RPMI8226 (cell line): ENCODE measurements at regions not wholly inside any gene's neighbourhood (a gene's known extent, or its start where the extent isn't known, plus 50 kb on each side); places are given as distances from the start of the nearest gene placed in this dataset.
A peak's percentile ranks its signal among the peaks of the same experiment; 100 is the strongest.
"Not testable (repeated sequence)": the region's sequence is repeated elsewhere in the genome, so short reads cannot be mapped to it uniquely, and the experiment has no call there.

Experiments
- DNase-seq: peaks from one replicate; pipeline ENCODE4 v3.0.0-alpha.2; 2015

DNA sequence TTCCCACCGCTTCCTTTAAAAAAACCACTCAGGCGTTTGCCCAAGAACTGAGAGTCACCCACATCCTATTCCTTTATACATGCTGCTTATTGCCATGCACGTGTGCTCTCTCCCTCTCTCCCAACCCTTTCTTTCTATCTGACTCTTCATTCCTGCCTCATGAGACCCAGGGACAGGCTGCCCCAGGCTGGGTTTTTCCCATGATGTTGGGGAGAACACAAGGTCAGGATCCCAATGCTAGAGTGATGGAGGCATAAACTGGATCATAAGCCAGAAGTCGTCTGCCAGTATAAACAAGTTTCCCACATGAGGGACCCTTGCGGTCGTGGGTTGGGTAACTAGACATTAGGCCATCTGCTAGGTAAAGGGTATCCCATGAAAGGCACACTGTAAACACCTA is 64.9 kb downstream of the CD2 start:
- DNase-seq = no peak

DNA sequence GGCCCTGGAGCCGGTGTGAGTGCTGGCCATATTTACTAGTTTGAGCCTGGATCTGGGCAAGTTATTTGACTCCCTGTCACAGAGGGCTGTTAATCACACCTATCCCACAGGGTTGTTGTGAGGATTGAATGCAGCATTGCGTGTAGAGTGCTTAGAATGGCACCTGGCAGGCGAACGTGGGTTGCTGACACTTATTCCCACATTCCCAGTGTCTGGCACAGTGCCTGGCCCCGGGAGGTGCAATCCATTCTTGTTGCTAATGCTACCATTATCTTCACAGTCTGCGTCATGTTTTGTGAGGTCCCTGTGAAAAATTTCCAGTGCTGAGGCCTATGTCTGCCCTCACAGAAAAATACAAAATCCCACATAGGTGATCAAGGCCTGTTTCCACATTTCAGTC is 66.1 kb downstream of the CD2 start:
- DNase-seq = no peak

DNA sequence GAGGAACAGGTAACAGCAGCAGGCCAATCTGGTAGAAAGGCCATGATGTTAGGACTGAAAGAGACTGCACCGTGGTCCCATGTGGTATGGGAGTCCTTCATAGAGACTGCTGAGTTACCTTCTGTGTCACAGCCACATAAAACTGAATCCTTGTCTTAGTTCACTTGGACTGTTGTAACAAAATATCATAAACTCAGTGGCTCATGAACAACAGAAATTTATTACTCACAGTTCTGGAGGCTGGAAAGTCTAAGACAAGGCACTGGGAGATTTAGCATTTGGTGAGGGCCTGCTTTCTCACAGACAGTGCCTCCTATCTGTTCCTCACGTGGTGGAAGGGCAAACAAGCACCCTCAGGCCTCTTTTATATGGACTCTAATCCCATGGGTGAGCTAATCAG is 67.5 kb downstream of the CD2 start:
- no peak for DNase-seq

DNA sequence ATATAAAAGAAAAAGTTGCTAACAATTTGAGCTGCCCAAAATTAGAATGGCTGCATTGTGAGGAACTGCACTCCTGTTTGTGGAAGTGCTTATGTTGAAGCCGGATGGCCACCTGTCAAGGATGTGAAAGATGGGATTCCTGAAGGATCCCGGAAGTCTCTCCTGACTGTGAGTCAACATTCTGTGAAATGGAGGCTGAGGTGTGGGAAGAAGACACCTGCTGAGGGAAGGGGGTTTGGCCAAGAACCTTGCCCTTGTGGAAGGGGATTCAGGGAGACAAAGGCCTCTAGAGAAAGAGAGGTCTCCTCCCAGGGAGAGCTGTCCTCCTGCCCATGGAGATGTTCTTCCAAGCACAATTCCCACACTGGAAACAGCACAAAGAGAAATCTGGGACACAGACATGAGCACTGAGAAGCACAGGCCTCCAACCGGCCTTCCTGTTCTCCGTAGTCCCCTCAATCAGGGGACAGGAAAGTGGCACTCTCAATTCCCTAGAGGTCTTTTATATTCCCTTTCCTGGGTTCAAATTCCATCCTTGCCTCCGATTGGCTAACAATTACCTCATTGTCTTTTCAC is 70.5 kb downstream of the CD2 start:
- DNase-seq = no peak

DNA sequence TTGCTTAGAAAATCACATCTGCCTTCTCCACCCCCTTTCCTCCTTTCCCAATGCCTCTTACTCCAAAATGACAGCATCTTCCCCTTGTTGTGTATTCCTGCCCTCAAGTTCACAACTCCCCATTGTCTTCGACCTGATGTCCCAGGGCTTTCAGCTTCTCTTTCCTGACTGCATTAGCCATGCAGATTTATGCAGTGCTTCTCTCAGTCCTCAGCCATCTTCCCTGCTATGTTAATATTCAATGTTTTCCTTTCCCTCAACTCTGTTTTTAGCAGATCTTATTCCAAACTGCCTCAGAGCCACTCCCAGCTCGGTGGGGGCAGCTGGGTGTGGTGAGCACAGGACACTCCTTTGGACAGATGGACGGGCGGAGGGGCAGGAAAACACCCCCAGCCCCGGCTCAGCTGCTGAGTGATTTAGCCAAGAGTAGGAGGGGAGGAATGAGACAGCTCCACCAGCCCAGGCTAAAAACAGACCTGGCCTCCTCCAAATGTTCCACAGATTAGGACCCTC is 71.0 kb downstream of the CD2 start:
- DNase-seq = no peak

DNA sequence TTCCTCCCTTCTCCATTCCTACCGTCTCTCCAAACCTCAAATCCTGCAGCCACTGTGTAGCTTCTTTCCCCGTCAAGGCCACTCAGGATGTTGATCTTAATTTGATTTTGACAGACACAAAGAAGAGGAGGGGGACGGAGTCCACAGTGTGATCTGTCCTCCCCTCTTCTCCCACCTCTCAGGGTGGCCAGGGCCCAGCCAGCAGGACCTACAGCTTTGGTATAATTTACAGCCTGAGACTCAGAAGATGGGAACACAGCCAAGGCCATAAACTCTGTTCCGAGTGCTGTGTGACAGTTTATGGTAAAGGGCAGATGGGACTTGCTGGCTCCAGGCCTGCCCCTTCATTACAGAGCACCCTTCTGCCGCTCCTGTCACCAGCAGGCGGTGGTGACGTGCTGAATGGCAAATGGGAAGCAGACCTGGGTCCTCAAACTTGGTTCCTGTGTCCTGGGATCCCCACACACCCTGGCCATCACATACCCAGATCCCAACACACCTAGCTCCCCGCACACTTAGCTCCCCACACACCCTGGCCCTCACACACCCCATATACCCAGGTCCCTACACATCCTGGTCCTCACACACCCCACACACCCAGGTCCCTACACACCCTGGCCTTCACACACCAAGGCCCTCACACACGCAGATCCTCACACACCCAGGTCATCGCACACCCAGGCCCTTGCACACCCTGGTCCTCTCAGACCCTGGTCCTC is 71.6 kb downstream of the CD2 start:
- DNase-seq = no peak

DNA sequence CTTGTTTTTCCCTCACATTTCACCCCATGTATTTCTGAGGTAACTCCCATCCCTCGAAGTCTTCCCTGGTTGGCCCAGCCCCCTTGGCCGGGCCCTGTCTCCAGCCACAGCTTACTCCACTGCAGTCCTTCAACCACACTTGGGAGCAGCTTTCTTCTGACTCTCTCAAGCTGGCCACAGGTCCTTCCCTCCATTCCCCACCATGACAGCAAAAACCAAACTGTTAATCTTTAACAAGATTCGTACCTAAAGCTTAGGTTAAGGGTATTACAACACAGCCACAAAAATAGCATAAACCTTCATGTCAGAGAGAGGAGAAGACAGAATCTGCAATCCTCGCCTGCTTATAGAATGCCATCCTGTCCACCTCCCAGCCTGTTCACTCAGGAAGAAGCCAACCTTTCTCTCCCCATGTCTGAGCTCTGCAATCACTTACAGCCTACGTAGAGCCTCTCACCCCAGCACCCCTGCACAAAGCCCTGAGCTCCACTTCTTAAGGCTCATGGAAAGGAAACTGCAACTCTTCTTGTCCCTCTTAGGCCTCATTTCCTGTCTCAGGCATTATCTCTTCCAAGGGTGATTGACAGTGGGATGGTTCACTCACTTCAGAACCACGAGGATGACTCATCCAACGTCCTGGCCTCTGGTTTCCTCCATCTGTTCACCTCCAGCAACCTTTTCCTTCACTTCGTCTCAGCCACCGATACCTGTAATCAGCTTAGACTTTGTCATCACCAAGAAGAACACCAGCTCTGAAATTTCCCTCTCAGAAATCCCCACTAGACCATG is 72.8 kb downstream of the CD2 start:
- DNase-seq = peak; percentile 2

DNA sequence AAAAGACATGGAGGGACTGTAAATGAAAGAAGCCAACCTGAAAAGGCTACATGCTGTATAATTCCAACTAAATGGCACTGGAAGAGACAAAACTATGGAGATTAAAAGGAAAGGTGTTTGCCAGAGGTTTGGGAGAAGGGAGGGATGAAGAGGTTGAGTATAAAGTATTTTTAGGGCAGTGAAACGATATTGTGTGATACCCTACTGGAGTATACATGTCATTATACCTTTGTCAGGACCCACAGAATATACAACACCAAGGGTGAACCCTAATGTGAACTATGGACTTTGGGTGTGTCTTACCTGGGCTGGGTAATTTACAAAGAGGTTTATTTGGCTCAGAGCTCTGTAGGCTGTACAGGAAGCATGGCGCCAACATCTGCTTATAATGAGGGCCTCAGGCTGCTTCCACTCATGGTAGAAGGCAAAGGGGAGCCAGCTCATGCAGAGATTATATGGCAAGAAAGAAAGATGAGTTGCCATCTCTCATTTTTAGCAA is 73.4 kb downstream of the CD2 start:
- no peak for DNase-seq

DNA sequence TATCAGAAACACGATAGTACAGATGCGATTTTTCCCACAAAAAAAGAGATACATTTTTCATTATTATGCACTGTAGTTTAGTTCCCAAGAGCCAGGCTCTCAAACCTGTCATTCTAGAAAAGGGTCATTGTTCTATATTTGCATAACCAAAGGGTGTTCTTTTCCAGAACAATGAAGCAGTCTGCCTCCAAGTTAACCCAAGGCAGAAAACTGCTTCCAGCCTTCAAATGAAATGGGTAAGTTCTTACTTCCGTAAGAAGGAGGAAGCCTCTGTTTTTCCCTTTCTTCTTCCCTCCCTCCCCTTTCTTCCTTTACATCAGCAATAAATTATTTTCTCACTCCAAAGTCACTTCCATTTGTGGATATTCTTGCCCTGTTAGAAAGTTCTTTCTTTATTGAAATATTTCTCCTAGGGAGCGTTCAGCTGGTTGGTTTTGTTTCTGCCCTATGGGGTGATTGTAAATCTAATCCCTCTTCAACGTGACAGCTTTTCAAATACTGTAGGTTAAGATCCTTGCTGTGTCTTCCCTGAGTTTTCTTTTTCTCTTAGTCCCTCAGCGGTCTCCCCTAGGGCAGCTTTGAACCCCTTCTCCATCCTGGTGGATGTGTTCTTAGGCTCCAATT is 77.3 kb upstream of the PTGFRN start:
- no peak for DNase-seq

DNA sequence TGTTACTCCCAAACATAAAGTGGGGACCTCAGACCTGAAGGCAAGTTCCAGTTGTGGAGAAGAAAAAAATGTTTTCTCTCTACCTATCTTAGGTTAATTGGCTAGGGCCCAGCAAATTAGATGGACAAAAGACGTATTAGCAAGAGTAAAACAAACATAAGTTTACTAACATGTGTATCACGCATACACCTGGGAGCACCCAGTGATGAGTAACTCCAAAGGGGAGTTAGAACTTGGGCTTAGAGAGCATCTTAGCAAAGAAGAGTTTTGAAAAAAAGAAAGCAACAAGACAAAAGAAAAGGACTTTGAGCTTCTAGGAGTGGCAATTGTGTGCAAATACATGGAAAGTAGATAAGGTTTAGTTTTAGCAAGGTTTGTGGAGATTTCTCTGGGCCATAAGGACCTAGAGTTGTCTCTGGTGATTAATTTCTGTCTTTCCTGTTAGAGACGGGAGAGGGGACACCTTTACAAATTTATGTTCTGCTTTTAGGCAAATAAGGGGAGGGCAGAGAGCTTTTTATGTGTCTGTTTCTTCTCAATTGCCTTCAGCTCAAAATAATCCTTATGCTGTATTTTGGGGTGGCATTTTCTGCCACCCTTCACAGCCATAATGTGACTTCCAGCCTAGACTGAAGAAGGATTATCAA is 76.7 kb upstream of the PTGFRN start:
- no peak for DNase-seq

DNA sequence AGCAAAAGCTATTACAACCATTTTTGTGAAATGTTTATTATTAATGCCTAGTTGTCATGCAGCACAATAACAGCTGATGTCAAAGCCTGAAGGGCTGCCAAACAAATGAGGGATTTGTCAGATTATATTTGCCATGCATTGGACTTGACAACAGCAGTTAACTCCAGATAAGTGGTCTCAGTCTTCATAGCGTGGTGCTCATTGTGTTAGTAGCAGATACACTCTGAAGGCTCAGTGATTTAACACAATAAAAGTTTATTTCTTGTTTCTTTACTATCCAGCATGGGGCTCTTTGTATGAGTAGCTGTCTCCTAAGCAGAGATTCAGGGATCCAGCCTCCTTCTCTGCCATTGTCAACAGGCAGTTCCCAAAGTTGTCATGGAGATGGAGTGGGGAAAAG is 76.0 kb upstream of the PTGFRN start:
- no peak for DNase-seq

DNA sequence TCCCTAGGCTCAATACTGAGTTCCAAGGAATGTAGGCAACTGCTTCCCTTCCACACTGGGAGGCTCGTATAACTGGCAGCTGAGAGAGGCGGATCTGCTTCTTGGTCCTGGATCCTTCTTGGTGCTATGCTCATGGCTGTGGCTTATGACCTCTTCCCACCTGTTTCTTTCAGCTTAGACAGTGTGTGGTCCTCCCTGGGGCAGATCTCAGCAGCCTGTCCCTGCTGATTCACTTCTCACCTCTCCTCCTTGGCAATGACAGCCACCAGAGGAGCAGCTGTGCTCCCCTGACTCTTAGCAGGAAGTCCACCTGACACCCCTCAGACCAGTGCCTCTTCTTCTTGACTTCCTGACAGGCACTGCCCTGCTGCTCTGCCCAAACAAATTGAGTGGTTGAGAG is 75.1 kb upstream of the PTGFRN start:
- no peak for DNase-seq

DNA sequence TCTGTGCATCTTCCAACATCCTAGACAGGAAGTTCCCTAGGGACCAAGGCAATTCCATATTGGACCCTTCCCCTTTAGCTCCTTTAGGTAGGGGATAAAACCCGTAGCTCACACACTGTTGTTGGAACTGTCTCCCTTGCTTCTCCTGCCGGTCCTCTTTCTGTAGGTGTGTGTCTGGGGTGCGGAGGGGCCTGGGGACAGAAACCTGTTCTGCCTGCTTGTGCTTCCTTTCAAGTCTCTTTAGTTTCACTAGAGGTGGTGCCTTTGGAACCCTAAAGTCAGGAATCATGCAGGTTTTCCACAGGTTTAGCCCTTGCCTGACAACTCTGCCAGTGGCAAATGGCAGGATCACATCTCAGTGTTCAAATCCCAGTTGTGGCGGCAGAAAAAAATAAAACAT is 74.6 kb upstream of the PTGFRN start:
- no peak for DNase-seq

DNA sequence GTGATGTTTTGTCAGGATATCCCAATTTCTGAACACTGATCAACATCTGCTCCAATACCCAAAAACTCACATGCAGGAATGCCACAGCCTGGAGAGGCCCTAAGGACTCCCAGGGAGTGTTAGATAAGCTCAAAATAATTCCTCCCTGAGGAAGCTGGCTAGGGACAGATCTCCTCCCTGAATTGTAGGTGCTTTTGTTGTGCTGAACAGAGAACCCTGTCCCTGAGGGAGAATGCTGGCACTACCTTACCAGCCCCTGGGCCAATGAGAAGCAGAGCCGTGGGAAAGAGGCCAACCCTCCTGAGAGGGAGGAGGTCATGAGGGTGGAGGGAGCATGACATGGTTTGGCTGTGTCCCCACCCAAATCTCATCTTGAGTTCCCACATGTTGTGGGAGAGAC is 73.6 kb upstream of the PTGFRN start:
- no peak for DNase-seq

DNA sequence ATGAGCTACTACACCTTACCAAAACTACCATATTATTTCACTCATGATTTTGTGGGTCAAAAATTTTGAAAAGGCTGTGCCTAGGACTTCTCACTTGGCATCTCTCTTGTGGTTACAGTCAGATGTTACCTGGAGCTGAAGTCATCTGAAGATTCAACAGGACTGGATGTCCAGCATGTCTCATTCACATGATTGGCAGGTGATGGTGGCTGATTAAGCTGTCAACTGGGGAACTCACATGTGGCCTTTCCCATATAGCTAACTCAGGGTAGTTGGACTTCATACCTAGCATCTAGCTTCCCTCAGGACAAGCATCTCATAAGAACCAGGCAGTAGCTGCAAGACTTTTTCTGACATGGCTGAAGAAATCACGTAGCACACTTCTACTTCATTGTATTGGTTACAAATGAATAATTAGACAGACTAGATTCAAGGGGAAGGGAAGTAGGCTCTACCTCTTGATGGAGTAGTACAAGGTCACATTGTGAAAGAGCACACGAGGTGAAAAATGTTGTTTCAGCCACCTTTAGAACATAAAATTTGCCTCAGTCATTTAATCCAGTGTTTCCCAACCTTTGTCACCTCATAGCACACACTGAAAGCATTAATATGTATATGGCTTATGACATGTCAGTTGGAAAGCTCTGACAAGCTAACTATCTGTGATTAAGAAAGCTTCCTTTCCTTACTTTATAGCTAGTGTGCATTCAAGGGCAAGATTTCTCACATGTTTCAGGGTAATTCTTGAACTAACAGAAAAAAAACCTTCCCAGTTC is 68.0 kb upstream of the PTGFRN start:
- no peak for DNase-seq

DNA sequence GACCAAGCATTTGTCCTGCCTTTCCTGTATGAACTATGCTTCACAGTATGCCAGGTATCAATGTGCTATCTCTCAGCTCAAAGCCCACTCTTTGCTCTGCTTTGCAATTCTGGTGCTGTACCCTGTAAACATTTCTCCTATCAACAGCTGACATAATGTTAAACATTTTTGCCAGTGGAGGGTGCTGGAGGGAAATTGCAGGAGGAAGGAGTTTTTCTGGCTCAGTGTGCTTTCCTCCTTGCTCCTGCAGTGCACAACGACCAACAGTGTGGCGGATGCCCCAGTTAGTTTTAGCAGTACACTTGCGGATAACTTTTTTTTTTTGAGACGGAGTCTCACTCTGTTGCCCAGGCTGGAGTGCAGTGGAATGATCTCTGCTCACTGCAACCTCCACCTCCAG is 67.1 kb upstream of the PTGFRN start:
- no peak for DNase-seq

DNA sequence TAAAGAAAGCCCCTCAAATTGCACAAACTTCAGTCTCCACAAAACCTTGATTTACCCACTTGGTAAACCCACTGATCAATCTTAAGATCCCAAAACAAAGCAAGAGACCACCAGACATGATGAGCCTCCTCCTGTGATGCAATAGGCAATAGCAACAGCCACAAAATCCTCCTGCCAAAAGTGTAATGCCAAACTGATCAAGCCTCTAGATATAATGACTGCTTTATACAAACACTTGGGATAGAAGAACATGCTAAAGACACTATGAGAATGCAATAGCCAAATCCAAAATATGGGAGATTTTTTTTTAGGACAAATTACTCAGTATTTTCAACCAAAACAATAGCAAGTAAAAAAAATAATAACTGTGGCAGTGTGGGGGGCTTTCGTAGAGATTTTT is 64.9 kb upstream of the PTGFRN start:
- no peak for DNase-seq

DNA sequence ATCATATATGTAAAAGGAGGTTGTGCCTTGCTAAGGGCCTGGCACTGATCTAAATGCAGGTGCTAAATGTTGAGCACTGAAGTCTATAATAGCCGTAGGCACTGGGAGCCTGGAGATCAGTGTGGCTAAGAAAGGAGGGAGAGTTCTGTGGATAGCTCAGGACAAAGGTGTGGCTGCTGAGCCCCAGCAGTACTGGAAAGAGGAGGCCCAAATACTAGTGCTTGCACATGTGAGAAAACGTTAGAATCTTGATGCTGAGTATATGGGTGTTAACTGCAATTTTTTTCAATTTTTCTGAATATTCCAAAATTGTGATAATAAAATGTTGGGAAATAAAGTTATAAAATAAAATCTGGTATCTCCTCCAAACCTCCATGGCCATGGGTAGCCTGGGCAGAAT is 62.5 kb upstream of the PTGFRN start:
- DNase-seq = no peak

DNA sequence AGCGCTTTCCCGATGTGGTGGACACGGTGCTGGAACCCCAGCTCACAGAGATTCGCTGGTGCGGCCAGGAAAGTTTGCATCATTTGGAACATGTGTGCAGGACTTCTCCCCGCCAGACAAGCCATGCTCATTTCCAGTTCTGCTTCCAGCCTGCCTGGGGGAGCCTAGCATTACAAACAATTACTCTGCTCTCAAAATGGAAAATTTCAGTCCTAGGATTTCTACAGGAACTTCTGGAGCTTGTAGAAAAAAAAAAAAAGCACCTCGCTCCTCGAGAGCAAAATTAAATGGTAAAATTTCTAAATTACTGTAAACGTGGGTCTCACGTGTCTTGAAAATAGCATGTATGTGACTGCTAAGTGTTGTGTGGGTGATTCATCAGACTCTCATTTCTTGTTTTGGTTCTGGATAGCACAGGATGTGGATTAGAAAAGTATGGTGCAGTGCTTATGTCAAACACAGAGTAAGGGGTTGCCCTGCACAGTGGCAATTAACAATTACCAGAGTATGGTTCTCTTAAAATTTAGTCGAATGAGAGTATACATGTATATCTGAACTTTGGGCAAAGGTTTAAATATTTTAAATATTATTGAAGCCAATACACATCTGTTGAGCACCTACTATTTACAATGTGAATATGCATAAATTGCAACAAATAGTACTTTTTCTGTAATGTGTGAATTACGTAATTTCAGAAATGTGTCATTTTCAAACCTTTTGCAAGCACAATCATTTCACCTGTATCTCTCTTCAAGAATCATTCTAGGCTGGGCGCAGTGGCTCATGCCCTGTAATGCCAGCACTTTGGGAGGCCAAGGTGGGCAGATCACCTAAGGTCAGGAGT is 61.8 kb upstream of the PTGFRN start:
- DNase-seq = no peak

DNA sequence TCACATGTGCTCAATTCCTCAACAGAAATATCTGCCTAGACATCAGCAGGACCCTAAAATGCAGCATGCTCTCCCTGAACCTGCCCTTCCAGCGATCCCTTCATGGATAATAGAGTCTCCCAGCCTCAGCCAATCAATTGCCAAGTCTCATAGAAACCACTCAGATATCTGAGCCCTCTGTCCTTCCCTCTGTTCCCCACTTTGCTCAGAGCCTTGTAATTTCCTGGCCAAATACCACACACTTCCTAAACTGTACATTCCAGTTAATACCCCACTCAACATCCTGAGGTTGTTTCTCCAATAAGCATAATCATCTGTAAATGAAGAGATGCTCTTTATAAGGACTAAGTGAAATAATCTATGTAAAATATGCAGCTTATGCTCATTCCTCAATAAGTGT is 59.3 kb upstream of the PTGFRN start:
- DNase-seq = no peak

DNA sequence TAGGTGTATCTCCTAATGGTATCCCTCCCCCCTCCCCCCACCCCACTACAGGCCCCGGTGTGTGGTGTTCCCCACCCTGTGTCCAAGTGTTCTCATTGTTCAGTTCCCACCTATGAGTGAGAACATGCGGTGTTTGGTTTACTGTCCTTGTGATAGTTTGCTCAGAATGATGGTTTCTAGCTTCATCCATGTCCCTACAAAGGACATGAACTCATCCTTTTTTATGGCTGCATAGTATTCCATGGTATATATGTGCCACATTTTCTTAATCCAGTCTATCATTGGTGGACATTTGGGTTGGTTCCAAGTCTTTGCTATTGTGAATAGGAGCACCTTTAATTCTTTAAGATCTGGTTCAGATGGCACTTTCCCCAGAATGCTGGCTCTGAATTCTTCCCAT is 58.5 kb upstream of the PTGFRN start:
- DNase-seq = not testable (repeated sequence)
